Upper lobe of left lung (tissue), 4 donors: ENCODE measurements at regions not wholly inside any gene's neighbourhood (a gene's known extent, or its start where the extent isn't known, plus 50 kb on each side); places are given as distances from the start of the nearest gene placed in this dataset.

ENCODE experiments used
- POLR2AphosphoS5 ChIP-seq, 2 donors: sonication (generic); formaldehyde crosslinking; IDR thresholded peaks; one replicate each; pipeline ENCODE4 v1.5.1; 2017; ENCODE audit warnings: antibody characterized with exemption in 2 of 2
- TF ChIP-seq, protein P1 (sequence below), 6 experiments: fragments of 450-650 bp in 4 of 6; fragments of 200-600 bp in 2 of 6; sonication (generic) in 2 of 6; IDR thresholded peaks; one replicate each; pipeline ENCODE4 v1.5.1; 2016 to 2019; ENCODE audit warnings: antibody characterized with exemption in 6 of 6

DNA sequence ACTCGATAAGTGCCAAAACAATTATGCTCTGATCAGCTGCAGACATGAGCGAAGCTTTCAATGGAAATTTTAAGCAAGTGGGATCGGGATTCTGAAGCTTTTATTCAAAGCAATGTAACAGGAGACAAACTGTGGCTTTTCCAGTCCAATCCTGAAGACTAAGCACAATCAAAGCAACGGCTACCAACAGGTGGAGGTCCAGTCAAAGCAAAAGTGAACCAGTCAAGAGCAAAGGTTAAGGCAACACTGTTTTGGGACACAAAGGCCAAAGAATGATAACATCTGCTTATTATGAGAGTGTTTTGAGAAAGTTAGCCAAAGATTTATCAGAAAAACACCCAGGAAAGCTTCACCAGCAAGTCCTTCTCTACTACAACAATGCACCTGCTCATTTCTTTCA is 170.1 kb downstream of the SEC16B start:
- TF ChIP-seq, protein P1, sequence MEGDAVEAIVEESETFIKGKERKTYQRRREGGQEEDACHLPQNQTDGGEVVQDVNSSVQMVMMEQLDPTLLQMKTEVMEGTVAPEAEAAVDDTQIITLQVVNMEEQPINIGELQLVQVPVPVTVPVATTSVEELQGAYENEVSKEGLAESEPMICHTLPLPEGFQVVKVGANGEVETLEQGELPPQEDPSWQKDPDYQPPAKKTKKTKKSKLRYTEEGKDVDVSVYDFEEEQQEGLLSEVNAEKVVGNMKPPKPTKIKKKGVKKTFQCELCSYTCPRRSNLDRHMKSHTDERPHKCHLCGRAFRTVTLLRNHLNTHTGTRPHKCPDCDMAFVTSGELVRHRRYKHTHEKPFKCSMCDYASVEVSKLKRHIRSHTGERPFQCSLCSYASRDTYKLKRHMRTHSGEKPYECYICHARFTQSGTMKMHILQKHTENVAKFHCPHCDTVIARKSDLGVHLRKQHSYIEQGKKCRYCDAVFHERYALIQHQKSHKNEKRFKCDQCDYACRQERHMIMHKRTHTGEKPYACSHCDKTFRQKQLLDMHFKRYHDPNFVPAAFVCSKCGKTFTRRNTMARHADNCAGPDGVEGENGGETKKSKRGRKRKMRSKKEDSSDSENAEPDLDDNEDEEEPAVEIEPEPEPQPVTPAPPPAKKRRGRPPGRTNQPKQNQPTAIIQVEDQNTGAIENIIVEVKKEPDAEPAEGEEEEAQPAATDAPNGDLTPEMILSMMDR (IDR thresholded peaks at IDR 0.05): no peak
- TF ChIP-seq POLR2AphosphoS5 (IDR thresholded peaks at IDR 0.05): no peak
